ENCODE measurements at regions not wholly inside any gene's neighbourhood (a gene's known extent, or its start where the extent isn't known, plus 50 kb on each side); places are given as distances from the start of the nearest gene placed in this dataset.
A peak's percentile ranks its signal among the peaks of the same experiment; 100 is the strongest.

DNA sequence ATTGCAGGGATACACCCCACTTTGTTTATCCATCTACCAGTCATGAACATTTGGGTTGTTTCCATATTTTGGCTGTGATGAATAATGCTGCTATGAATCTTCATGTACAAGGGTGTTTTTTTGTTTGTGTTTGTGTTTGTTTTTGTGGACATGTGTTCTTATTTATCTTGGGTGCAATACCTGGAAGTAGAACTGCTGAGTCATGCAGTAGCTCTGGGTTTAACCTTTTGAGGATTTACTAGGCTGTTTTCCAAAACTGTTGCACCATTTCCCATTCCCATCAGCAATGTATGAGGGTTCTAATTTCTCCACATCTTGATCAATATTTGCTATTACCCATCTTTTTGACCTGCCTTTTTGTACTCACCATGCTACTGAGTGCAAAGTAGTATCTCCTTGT is 140.0 kb upstream of the CYP1B1 start:
- peaks cover 1% of the 10 kb centered on the region for H3K27me3 Mint-ChIP-seq (ENCODE audit: insufficient read depth, low read depth, poor library complexity)
- TF ChIP-seq, protein P1, sequence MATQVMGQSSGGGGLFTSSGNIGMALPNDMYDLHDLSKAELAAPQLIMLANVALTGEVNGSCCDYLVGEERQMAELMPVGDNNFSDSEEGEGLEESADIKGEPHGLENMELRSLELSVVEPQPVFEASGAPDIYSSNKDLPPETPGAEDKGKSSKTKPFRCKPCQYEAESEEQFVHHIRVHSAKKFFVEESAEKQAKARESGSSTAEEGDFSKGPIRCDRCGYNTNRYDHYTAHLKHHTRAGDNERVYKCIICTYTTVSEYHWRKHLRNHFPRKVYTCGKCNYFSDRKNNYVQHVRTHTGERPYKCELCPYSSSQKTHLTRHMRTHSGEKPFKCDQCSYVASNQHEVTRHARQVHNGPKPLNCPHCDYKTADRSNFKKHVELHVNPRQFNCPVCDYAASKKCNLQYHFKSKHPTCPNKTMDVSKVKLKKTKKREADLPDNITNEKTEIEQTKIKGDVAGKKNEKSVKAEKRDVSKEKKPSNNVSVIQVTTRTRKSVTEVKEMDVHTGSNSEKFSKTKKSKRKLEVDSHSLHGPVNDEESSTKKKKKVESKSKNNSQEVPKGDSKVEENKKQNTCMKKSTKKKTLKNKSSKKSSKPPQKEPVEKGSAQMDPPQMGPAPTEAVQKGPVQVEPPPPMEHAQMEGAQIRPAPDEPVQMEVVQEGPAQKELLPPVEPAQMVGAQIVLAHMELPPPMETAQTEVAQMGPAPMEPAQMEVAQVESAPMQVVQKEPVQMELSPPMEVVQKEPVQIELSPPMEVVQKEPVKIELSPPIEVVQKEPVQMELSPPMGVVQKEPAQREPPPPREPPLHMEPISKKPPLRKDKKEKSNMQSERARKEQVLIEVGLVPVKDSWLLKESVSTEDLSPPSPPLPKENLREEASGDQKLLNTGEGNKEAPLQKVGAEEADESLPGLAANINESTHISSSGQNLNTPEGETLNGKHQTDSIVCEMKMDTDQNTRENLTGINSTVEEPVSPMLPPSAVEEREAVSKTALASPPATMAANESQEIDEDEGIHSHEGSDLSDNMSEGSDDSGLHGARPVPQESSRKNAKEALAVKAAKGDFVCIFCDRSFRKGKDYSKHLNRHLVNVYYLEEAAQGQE (IDR thresholded peaks at IDR 0.05; ENCODE audit: unreplicated experiment) = no peak
- Histone ChIP-seq H2AFZ (peak overlapping the region; percentile 67; the same call in 1 of the 2 replicates), H3K4me2 (no peak overlapping the region), H3K9me2 (ENCODE audit: insufficient read depth) (peaks cover 8% of the 10 kb centered on the region; the same call in 1 of the 2 replicates), H3K79me2 (replicated peaks; ENCODE audit: insufficient read depth) (no peaks in the 10 kb centered on the region), H3K4me1 (ENCODE audit: insufficient read depth) (no peaks in the 10 kb centered on the region; the same call in 1 of the 2 replicates), H3K27ac (ENCODE audit: low read depth) (no peak overlapping the region), H4K20me1 (replicated peaks; ENCODE audit: insufficient read depth) (no peaks in the 10 kb centered on the region), H3K4me3 (no peak overlapping the region), H3F3A (replicated peaks; ENCODE audit: low read depth) (no peaks in the 10 kb centered on the region), H3K36me3 (ENCODE audit: insufficient read depth) (no peaks in the 10 kb centered on the region), H3K27me3 (ENCODE audit: insufficient read depth) (no peaks in the 10 kb centered on the region)
- H3K4me1 Mint-ChIP-seq = no peaks in the 10 kb centered on the region; the same call in 2 of the 3 replicates
- no peaks in the 10 kb centered on the region; the same call in 2 of the 3 replicates for H3K9me3 Mint-ChIP-seq
- no peak overlapping the region for H3K27ac Mint-ChIP-seq
- no peak for ATAC-seq
- H3K36me3 Mint-ChIP-seq (ENCODE audit: low read depth) = no peaks in the 10 kb centered on the region
- no peak for DNase-seq (ENCODE audit: low spot score)
- H3K4me3 Mint-ChIP-seq = no peak overlapping the region

DNA sequence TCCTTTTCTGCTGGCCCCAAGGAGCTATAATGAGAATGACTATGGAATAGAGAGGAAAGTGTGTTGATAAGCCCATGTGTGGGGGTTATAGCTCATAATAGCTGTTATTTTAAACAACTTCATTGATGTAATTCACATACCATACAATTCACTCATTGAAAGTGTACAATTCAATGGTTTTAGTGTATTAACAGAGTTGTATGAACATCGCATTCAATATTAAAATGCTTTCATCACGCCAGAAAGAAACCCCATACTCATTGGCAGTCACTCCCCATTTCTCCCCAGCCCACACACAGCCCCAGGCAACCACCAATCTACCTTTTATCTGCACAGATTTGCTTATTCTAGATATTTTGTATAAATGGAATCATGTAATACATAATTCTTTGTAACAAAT is 139.6 kb upstream of the CYP1B1 start:
- Histone ChIP-seq H4K20me1 (replicated peaks; ENCODE audit: insufficient read depth) (no peaks in the 10 kb centered on the region), H3K36me3 (ENCODE audit: insufficient read depth) (no peaks in the 10 kb centered on the region), H3K27me3 (ENCODE audit: insufficient read depth) (no peaks in the 10 kb centered on the region), H3K4me1 (ENCODE audit: insufficient read depth) (no peaks in the 10 kb centered on the region; the same call in 1 of the 2 replicates), H3K4me2 (no peak overlapping the region), H3K4me3 (no peak overlapping the region), H3K79me2 (replicated peaks; ENCODE audit: insufficient read depth) (no peaks in the 10 kb centered on the region), H3F3A (replicated peaks; ENCODE audit: low read depth) (no peaks in the 10 kb centered on the region), H3K27ac (ENCODE audit: low read depth) (no peak overlapping the region), H2AFZ (no peak overlapping the region), H3K9me2 (ENCODE audit: insufficient read depth) (peaks cover 8% of the 10 kb centered on the region)
- H3K27me3 Mint-ChIP-seq (ENCODE audit: insufficient read depth, low read depth, poor library complexity) = peaks cover 1% of the 10 kb centered on the region
- no peaks in the 10 kb centered on the region for H3K36me3 Mint-ChIP-seq (ENCODE audit: low read depth)
- DNase-seq (ENCODE audit: low spot score) (no peak), ATAC-seq (no peak)
- no peak overlapping the region for H3K4me3 Mint-ChIP-seq
- no peaks in the 10 kb centered on the region; the same call in 2 of the 3 replicates for H3K9me3 Mint-ChIP-seq
- no peak overlapping the region for H3K27ac Mint-ChIP-seq
- H3K4me1 Mint-ChIP-seq = no peaks in the 10 kb centered on the region; the same call in 2 of the 3 replicates
- TF ChIP-seq JUNB (IDR thresholded peaks at IDR 0.05; ENCODE audit: unreplicated experiment) = no peak
- no peak for TF ChIP-seq ZNF331 (CRISPR knock-in tag; IDR thresholded peaks at IDR 0.05; ENCODE audit: low read depth)
- TF ChIP-seq EZH2 (IDR thresholded peaks at IDR 0.05; ENCODE audit: low read depth, unreplicated experiment) = no peak
- no peak for TF ChIP-seq STAT1 (IDR thresholded peaks at IDR 0.05; ENCODE audit: unreplicated experiment)
- TF ChIP-seq, protein P2, sequence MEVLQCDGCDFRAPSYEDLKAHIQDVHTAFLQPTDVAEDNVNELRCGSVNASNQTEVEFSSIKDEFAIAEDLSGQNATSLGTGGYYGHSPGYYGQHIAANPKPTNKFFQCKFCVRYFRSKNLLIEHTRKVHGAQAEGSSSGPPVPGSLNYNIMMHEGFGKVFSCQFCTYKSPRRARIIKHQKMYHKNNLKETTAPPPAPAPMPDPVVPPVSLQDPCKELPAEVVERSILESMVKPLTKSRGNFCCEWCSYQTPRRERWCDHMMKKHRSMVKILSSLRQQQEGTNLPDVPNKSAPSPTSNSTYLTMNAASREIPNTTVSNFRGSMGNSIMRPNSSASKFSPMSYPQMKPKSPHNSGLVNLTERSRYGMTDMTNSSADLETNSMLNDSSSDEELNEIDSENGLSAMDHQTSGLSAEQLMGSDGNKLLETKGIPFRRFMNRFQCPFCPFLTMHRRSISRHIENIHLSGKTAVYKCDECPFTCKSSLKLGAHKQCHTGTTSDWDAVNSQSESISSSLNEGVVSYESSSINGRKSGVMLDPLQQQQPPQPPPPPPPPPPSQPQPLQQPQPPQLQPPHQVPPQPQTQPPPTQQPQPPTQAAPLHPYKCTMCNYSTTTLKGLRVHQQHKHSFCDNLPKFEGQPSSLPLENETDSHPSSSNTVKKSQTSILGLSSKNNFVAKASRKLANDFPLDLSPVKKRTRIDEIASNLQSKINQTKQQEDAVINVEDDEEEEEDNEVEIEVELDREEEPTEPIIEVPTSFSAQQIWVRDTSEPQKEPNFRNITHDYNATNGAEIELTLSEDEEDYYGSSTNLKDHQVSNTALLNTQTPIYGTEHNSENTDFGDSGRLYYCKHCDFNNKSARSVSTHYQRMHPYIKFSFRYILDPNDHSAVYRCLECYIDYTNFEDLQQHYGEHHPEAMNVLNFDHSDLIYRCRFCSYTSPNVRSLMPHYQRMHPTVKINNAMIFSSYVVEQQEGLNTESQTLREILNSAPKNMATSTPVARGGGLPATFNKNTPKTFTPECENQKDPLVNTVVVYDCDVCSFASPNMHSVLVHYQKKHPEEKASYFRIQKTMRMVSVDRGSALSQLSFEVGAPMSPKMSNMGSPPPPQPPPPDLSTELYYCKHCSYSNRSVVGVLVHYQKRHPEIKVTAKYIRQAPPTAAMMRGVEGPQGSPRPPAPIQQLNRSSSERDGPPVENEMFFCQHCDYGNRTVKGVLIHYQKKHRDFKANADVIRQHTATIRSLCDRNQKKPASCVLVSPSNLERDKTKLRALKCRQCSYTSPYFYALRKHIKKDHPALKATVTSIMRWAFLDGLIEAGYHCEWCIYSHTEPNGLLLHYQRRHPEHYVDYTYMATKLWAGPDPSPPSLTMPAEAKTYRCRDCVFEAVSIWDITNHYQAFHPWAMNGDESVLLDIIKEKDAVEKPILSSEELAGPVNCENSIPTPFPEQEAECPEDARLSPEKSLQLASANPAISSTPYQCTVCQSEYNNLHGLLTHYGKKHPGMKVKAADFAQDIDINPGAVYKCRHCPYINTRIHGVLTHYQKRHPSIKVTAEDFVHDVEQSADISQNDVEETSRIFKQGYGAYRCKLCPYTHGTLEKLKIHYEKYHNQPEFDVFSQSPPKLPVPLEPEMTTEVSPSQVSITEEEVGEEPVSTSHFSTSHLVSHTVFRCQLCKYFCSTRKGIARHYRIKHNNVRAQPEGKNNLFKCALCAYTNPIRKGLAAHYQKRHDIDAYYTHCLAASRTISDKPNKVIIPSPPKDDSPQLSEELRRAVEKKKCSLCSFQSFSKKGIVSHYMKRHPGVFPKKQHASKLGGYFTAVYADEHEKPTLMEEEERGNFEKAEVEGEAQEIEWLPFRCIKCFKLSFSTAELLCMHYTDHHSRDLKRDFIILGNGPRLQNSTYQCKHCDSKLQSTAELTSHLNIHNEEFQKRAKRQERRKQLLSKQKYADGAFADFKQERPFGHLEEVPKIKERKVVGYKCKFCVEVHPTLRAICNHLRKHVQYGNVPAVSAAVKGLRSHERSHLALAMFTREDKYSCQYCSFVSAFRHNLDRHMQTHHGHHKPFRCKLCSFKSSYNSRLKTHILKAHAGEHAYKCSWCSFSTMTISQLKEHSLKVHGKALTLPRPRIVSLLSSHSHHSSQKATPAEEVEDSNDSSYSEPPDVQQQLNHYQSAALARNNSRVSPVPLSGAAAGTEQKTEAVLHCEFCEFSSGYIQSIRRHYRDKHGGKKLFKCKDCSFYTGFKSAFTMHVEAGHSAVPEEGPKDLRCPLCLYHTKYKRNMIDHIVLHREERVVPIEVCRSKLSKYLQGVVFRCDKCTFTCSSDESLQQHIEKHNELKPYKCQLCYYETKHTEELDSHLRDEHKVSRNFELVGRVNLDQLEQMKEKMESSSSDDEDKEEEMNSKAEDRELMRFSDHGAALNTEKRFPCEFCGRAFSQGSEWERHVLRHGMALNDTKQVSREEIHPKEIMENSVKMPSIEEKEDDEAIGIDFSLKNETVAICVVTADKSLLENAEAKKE (CRISPR knock-in tag; IDR thresholded peaks at IDR 0.05) = no peak
- TF ChIP-seq NANOG (IDR thresholded peaks at IDR 0.05; ENCODE audit: borderline replicate concordance) = no peak
- no peak for TF ChIP-seq POLR2AphosphoS5 (IDR thresholded peaks at IDR 0.05; ENCODE audit: low read depth)
- TF ChIP-seq, protein P3, sequence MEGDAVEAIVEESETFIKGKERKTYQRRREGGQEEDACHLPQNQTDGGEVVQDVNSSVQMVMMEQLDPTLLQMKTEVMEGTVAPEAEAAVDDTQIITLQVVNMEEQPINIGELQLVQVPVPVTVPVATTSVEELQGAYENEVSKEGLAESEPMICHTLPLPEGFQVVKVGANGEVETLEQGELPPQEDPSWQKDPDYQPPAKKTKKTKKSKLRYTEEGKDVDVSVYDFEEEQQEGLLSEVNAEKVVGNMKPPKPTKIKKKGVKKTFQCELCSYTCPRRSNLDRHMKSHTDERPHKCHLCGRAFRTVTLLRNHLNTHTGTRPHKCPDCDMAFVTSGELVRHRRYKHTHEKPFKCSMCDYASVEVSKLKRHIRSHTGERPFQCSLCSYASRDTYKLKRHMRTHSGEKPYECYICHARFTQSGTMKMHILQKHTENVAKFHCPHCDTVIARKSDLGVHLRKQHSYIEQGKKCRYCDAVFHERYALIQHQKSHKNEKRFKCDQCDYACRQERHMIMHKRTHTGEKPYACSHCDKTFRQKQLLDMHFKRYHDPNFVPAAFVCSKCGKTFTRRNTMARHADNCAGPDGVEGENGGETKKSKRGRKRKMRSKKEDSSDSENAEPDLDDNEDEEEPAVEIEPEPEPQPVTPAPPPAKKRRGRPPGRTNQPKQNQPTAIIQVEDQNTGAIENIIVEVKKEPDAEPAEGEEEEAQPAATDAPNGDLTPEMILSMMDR (conservative IDR thresholded peaks at IDR 0.05; ENCODE audit: low read depth in 2 of 2) = no peak
- TF ChIP-seq, protein P4, sequence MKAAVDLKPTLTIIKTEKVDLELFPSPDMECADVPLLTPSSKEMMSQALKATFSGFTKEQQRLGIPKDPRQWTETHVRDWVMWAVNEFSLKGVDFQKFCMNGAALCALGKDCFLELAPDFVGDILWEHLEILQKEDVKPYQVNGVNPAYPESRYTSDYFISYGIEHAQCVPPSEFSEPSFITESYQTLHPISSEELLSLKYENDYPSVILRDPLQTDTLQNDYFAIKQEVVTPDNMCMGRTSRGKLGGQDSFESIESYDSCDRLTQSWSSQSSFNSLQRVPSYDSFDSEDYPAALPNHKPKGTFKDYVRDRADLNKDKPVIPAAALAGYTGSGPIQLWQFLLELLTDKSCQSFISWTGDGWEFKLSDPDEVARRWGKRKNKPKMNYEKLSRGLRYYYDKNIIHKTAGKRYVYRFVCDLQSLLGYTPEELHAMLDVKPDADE (IDR thresholded peaks at IDR 0.05) = no peak

All from GM23338 (cell line).